ENCODE measurements at regions not wholly inside any gene's neighbourhood (a gene's known extent, or its start where the extent isn't known, plus 50 kb on each side); places are given as distances from the start of the nearest gene placed in this dataset.

- Histone ChIP-seq H3K36me3 (ENCODE audit: insufficient read depth, low read length) (no peaks in the 10 kb centered on the region), H3K27ac (ENCODE audit: low read depth, low read length) (no peak overlapping the region), H3K27me3 (ENCODE audit: insufficient read depth, low read length, poor library complexity, severe bottlenecking) (no peaks in the 10 kb centered on the region), H3K4me1 (ENCODE audit: insufficient read depth, low read length) (no peaks in the 10 kb centered on the region), H3K4me3 (ENCODE audit: low read length) (no peak overlapping the region), H3K9me3 (ENCODE audit: low read length) (no peaks in the 10 kb centered on the region)
- no peak overlapping the region for H3K27ac Mint-ChIP-seq
- CTCF ChIA-PET: no interaction called here
- no peaks in the 10 kb centered on the region for H3K36me3 Mint-ChIP-seq
- H3K4me1 Mint-ChIP-seq: no peaks in the 10 kb centered on the region
- no peak for DNase-seq
- no peaks in the 10 kb centered on the region for H3K27me3 Mint-ChIP-seq
- POLR2A ChIA-PET: no interaction called here
- no peak overlapping the region for H3K4me3 Mint-ChIP-seq
- peaks cover 0 to 5% (median 0%) of the 10 kb centered on the region in 5 donors for H3K9me3 Mint-ChIP-seq
Measured at GRCh38 chr2:192886636-192887035, 691.9 kb upstream of the TMEFF2 start.

DNA sequence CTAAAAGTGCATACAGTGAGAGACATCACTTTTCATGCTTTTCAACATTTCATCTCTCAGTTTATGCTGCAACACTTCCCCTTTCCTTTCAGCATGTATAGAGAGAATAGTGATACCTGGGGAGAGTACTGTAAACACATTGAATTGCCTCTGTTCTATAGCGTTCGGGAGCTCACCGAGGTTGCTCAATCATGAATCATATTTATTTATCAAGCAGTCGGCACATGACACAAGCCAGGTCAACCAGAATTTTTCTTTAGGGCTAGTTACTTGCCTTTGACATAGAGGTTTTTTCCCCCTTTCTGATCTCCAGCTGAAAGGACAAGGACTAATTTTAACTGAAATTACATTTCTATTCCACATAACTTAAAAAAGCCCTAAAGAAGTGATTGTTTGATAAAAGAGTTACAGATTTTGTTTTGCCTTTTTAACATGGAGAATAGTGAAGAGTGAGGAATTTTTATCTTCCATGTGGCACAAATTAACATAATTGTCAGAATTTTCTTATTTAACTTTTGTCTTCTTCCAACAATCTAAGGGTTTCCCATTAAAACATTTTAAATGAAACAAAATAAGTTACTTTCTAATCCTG lies 690.9 kb upstream of the TMEFF2 start:
- DNase-seq: no peak
- peaks cover 0 to 5% (median 0%) of the 10 kb centered on the region in 5 donors for H3K9me3 Mint-ChIP-seq
- ChIA-PET CTCF (no interaction called here), POLR2A (no interaction called here)
- no peak overlapping the region for H3K4me3 Mint-ChIP-seq
- Histone ChIP-seq H3K27me3 (ENCODE audit: insufficient read depth, low read length, poor library complexity, severe bottlenecking) (no peaks in the 10 kb centered on the region), H3K27ac (ENCODE audit: low read depth, low read length) (no peak overlapping the region), H3K4me3 (ENCODE audit: low read length) (no peak overlapping the region), H3K4me1 (ENCODE audit: insufficient read depth, low read length) (no peaks in the 10 kb centered on the region), H3K9me3 (ENCODE audit: low read length) (no peaks in the 10 kb centered on the region), H3K36me3 (ENCODE audit: insufficient read depth, low read length) (no peaks in the 10 kb centered on the region)
- H3K27me3 Mint-ChIP-seq: no peaks in the 10 kb centered on the region
- H3K27ac Mint-ChIP-seq: no peak overlapping the region
- H3K4me1 Mint-ChIP-seq: no peaks in the 10 kb centered on the region
- no peaks in the 10 kb centered on the region for H3K36me3 Mint-ChIP-seq

DNA sequence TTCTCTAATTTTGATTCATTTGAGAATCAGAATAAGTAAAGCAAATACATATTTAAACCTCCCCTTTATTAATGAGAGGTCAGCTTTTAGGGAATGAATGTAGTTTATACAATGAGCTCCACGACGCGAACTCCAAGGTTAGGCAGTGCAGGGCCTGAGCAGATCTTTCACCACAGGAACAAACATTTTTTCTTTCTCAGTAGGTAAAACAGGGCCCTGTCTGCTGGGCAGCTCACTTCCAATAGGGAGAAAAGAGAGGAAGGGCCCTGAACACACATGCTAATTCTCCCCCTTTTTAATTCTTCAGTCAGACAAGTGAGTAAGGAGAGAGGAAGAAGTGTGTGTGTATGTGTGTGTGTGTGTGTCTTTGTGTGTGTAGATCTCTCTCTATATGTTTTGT lies 682.4 kb upstream of the TMEFF2 start:
- Mint-ChIP-seq H3K27ac (no peak overlapping the region), H3K36me3 (no peaks in the 10 kb centered on the region), H3K27me3 (peaks cover 0 to 1% of the 10 kb centered on the region in 2 donors), H3K4me1 (no peaks in the 10 kb centered on the region), H3K9me3 (peaks cover 0 to 8% (median 0%) of the 10 kb centered on the region in 5 donors), H3K4me3 (no peak overlapping the region)
- no peak overlapping the region for H3K27ac ChIP-seq (ENCODE audit: low read depth, low read length)
- DNase-seq: no peak
- no peak overlapping the region for H3K4me3 ChIP-seq (ENCODE audit: low read length)
- no peaks in the 10 kb centered on the region for H3K27me3 ChIP-seq (ENCODE audit: insufficient read depth, low read length, poor library complexity, severe bottlenecking)
- H3K36me3 ChIP-seq (ENCODE audit: insufficient read depth, low read length): no peaks in the 10 kb centered on the region
- CTCF ChIA-PET: no interaction called here
- H3K9me3 ChIP-seq (ENCODE audit: low read length): no peaks in the 10 kb centered on the region
- POLR2A ChIA-PET: no interaction called here
- H3K4me1 ChIP-seq (ENCODE audit: insufficient read depth, low read length): no peaks in the 10 kb centered on the region

DNA sequence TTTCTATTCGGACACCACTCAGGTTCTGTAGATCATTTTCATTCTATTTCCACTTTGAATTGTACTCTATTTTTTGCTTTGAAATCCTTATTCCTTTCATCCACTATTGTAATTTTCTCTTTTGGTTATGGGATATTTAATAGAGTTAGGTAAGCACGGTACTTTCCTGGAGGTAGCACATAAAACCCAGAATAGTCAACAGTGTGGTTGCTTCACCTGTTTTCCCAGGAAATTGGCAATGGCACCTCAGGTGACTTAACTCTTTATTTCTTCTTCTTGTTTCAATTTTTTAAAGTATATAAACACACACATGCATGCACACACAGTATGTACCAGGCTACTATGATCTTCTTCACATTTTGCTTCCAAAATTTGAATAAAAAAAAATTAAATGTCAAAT lies 682.0 kb upstream of the TMEFF2 start:
- no peak overlapping the region for H3K27ac Mint-ChIP-seq
- no peak overlapping the region for H3K4me3 ChIP-seq (ENCODE audit: low read length)
- no peaks in the 10 kb centered on the region for H3K27me3 ChIP-seq (ENCODE audit: insufficient read depth, low read length, poor library complexity, severe bottlenecking)
- no peaks in the 10 kb centered on the region for H3K4me1 Mint-ChIP-seq
- no peaks in the 10 kb centered on the region for H3K36me3 Mint-ChIP-seq
- H3K9me3 ChIP-seq (ENCODE audit: low read length): no peaks in the 10 kb centered on the region
- CTCF ChIA-PET: no interaction called here
- DNase-seq: no peak
- H3K27ac ChIP-seq (ENCODE audit: low read depth, low read length): no peak overlapping the region
- H3K9me3 Mint-ChIP-seq: peaks cover 0 to 11% (median 0%) of the 10 kb centered on the region in 5 donors
- H3K4me3 Mint-ChIP-seq: no peak overlapping the region
- POLR2A ChIA-PET: no interaction called here
- peaks cover 0 to 1% of the 10 kb centered on the region in 2 donors for H3K27me3 Mint-ChIP-seq
- no peaks in the 10 kb centered on the region for H3K4me1 ChIP-seq (ENCODE audit: insufficient read depth, low read length)
- no peaks in the 10 kb centered on the region for H3K36me3 ChIP-seq (ENCODE audit: insufficient read depth, low read length)

GRCh38 chr2:192854706-192855105 lies 660.0 kb upstream of the TMEFF2 start:
- Histone ChIP-seq H3K27ac (ENCODE audit: low read depth, low read length) (no peak overlapping the region), H3K4me3 (ENCODE audit: low read length) (no peak overlapping the region), H3K36me3 (ENCODE audit: insufficient read depth, low read length) (no peaks in the 10 kb centered on the region), H3K4me1 (ENCODE audit: insufficient read depth, low read length) (no peaks in the 10 kb centered on the region), H3K27me3 (ENCODE audit: insufficient read depth, low read length, poor library complexity, severe bottlenecking) (no peaks in the 10 kb centered on the region), H3K9me3 (ENCODE audit: low read length) (no peaks in the 10 kb centered on the region)
- Mint-ChIP-seq H3K4me1 (no peaks in the 10 kb centered on the region), H3K36me3 (no peaks in the 10 kb centered on the region), H3K27ac (no peak overlapping the region), H3K9me3 (no peaks in the 10 kb centered on the region), H3K27me3 (no peaks in the 10 kb centered on the region), H3K4me3 (no peak overlapping the region)
- CTCF ChIA-PET: no interaction called here
- no peak for DNase-seq
- POLR2A ChIA-PET: no interaction called here

DNA sequence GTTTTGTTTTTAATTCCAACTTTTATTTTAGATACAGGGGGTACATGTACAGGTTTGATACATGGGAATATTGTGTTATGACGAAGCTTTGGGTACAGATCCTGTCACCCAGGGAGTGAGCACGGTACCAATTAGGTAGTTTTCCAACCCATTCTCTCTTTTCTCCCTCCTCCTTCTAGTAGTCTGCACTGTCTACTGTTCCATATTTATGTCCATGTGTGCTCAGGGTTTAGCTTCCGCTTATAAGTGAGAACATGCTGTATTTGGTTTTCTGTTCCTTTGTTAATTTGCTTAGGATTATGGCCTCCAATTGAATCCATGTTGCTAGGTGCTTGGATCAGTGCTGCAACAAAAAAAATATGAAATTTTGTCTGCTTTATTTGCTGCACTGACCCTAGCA lies 659.3 kb upstream of the TMEFF2 start:
- no peaks in the 10 kb centered on the region for H3K36me3 ChIP-seq (ENCODE audit: insufficient read depth, low read length)
- H3K9me3 Mint-ChIP-seq: peaks cover 0 to under 1% (median 0%) of the 10 kb centered on the region in 5 donors
- no peak for DNase-seq
- no peak overlapping the region for H3K4me3 ChIP-seq (ENCODE audit: low read length)
- H3K4me1 Mint-ChIP-seq: no peaks in the 10 kb centered on the region
- H3K27ac ChIP-seq (ENCODE audit: low read depth, low read length): no peak overlapping the region
- no peaks in the 10 kb centered on the region for H3K4me1 ChIP-seq (ENCODE audit: insufficient read depth, low read length)
- no peaks in the 10 kb centered on the region for H3K27me3 ChIP-seq (ENCODE audit: insufficient read depth, low read length, poor library complexity, severe bottlenecking)
- no peak overlapping the region for H3K4me3 Mint-ChIP-seq
- ChIA-PET CTCF (no interaction called here), POLR2A (no interaction called here)
- no peaks in the 10 kb centered on the region for H3K36me3 Mint-ChIP-seq
- H3K9me3 ChIP-seq (ENCODE audit: low read length): no peaks in the 10 kb centered on the region
- no peak overlapping the region for H3K27ac Mint-ChIP-seq
- H3K27me3 Mint-ChIP-seq: no peaks in the 10 kb centered on the region

DNA sequence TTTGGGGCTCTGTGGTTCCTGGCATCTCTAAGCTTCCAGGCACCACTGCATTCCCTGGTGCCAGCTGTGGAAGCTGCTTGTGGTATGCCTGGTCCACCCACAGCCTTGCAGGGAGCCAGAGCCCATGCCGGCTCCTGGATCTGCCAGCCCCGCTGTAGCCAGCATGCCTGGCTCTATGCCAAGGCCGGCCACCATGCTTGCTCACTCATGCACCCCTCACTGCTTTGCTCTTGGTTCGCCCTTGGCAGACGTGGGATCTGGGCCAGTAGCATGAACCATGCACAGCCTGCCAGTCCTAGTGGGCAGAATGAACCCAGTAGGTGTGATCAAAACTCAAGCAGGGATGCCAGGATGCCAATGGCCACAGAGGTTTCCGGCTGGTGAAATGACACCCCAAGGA lies 634.2 kb upstream of the TMEFF2 start:
- DNase-seq: no peak
- Mint-ChIP-seq H3K9me3 (peaks cover 0 to 9% (median 0%) of the 10 kb centered on the region in 5 donors), H3K27ac (no peak overlapping the region), H3K27me3 (no peaks in the 10 kb centered on the region), H3K4me3 (no peak overlapping the region), H3K4me1 (no peaks in the 10 kb centered on the region), H3K36me3 (no peaks in the 10 kb centered on the region)
- Histone ChIP-seq H3K4me1 (ENCODE audit: insufficient read depth, low read length) (no peaks in the 10 kb centered on the region), H3K27me3 (ENCODE audit: insufficient read depth, low read length, poor library complexity, severe bottlenecking) (no peaks in the 10 kb centered on the region), H3K9me3 (ENCODE audit: low read length) (no peaks in the 10 kb centered on the region), H3K27ac (ENCODE audit: low read depth, low read length) (no peak overlapping the region), H3K4me3 (ENCODE audit: low read length) (no peak overlapping the region), H3K36me3 (ENCODE audit: insufficient read depth, low read length) (no peaks in the 10 kb centered on the region)
- POLR2A ChIA-PET: no interaction called here
- CTCF ChIA-PET: no interaction called here

GRCh38 chr2:192828175-192828574 lies 633.4 kb upstream of the TMEFF2 start:
- Mint-ChIP-seq H3K27me3 (no peaks in the 10 kb centered on the region), H3K27ac (no peak overlapping the region), H3K36me3 (no peaks in the 10 kb centered on the region), H3K4me3 (no peak overlapping the region), H3K4me1 (no peaks in the 10 kb centered on the region), H3K9me3 (peaks cover 0 to 9% (median 0%) of the 10 kb centered on the region in 5 donors)
- Histone ChIP-seq H3K27me3 (ENCODE audit: insufficient read depth, low read length, poor library complexity, severe bottlenecking) (no peaks in the 10 kb centered on the region), H3K9me3 (ENCODE audit: low read length) (no peaks in the 10 kb centered on the region), H3K4me1 (ENCODE audit: insufficient read depth, low read length) (no peaks in the 10 kb centered on the region), H3K4me3 (ENCODE audit: low read length) (no peak overlapping the region), H3K36me3 (ENCODE audit: insufficient read depth, low read length) (no peaks in the 10 kb centered on the region), H3K27ac (ENCODE audit: low read depth, low read length) (no peak overlapping the region)
- CTCF ChIA-PET: no interaction called here
- POLR2A ChIA-PET: no interaction called here
- peak in 1 of 5 donors; percentile 45 for DNase-seq

DNA sequence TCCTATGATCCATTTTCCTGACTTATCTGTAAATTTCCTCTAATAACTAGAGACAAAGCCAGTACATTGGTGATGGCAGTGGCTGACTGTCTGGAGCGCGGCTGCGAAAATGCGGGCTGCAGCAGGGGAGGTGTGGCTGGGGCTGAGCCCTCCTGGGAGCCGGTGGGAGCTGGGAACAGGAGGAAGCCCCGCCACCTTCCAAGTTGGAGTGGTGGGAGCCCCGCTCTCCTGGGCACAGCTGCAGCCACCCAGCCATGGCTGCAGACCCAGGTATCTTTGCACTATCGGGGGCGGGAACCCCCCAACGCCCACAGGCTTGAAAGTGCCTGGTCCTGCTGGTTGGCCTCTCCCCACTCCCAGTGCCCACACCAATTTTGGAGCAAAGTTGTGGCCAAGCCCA lies 633.0 kb upstream of the TMEFF2 start:
- Mint-ChIP-seq H3K36me3 (no peaks in the 10 kb centered on the region), H3K4me1 (no peaks in the 10 kb centered on the region), H3K4me3 (no peak overlapping the region), H3K27me3 (no peaks in the 10 kb centered on the region), H3K9me3 (peaks cover 0 to 9% (median 0%) of the 10 kb centered on the region in 5 donors), H3K27ac (no peak overlapping the region)
- H3K9me3 ChIP-seq (ENCODE audit: low read length): no peaks in the 10 kb centered on the region
- H3K4me1 ChIP-seq (ENCODE audit: insufficient read depth, low read length): no peaks in the 10 kb centered on the region
- CTCF ChIA-PET: no interaction called here
- no peak for DNase-seq
- POLR2A ChIA-PET: no interaction called here
- H3K36me3 ChIP-seq (ENCODE audit: insufficient read depth, low read length): no peaks in the 10 kb centered on the region
- no peak overlapping the region for H3K4me3 ChIP-seq (ENCODE audit: low read length)
- no peak overlapping the region for H3K27ac ChIP-seq (ENCODE audit: low read depth, low read length)
- no peaks in the 10 kb centered on the region for H3K27me3 ChIP-seq (ENCODE audit: insufficient read depth, low read length, poor library complexity, severe bottlenecking)
